WTC11 (cell line): ENCODE measurements at regions not wholly inside any gene's neighbourhood (a gene's known extent, or its start where the extent isn't known, plus 50 kb on each side); places are given as distances from the start of the nearest gene placed in this dataset.

Experiments
- ATAC-seq: fragments of 200-7000 bp; cut with Tn5 transposase; 2 replicates; pipeline ENCODE4 v1.10.0; 2021; ENCODE audit warnings: mild to moderate bottlenecking, moderate library complexity
- CTCF ChIA-PET: fragments of 300-600 bp; sonication (Branson Sonifier 250); formaldehyde crosslinking; loops from one replicate; lab custom pipeline; 2021; ENCODE audit warnings: antibody characterized with exemption; lab: Charles Lee
- POLR2A ChIA-PET: fragments of 350-600 bp; sonication (Branson Sonifier 250); formaldehyde crosslinking; loops from one replicate; lab custom pipeline; 2021; ENCODE audit warnings: antibody characterized with exemption; lab: Charles Lee
- DNase-seq: peaks from one replicate; pipeline ENCODE4 v3.0.0; 2021; ENCODE audit warnings: low spot score
- H3K27ac Mint-ChIP-seq: 2 replicates; pipeline ENCODE4 v1.8.0; 2021; ENCODE audit warnings: mixed read lengths
- H3K27me3 Mint-ChIP-seq: 2 replicates; pipeline ENCODE4 v1.8.0; 2021; ENCODE audit warnings: low read depth, mild to moderate bottlenecking, moderate library complexity, mixed read lengths
- H3K36me3 Mint-ChIP-seq: 2 replicates; pipeline ENCODE4 v1.8.0; 2021; ENCODE audit warnings: mixed read lengths
- H3K4me1 Mint-ChIP-seq: 2 replicates; pipeline ENCODE4 v1.8.0; 2022; ENCODE audit warnings: mixed read lengths
- H3K4me3 Mint-ChIP-seq: 2 replicates; pipeline ENCODE4 v1.8.0; 2021; ENCODE audit warnings: mild to moderate bottlenecking, moderate library complexity, mixed read lengths
- H3K9me3 Mint-ChIP-seq: 2 replicates; pipeline ENCODE4 v1.8.0; 2021; ENCODE audit warnings: mixed read lengths
- E2F5 ChIP-seq: sonication (generic); formaldehyde crosslinking; IDR thresholded peaks from 2 replicates; pipeline ENCODE4 v1.8.1; 2022; ENCODE audit warnings: mild to moderate bottlenecking, moderate library complexity, missing genetic modification reagents
- HMGA2 ChIP-seq: fragments of 250-450 bp; sonication (Bioruptor Pico); IDR thresholded peaks from 2 replicates; pipeline ENCODE4 v1.4.0; 2021; ENCODE audit warnings: mild to moderate bottlenecking, moderate library complexity
- KAT7 ChIP-seq: sonication (generic); formaldehyde crosslinking; IDR thresholded peaks from 2 replicates; pipeline ENCODE4 v1.8.1; 2023; ENCODE audit warnings: missing genetic modification reagents, mild to moderate bottlenecking, borderline replicate concordance
- MLX ChIP-seq: sonication (generic); formaldehyde crosslinking; IDR thresholded peaks from 2 replicates; pipeline ENCODE4 v1.8.1; 2023; ENCODE audit warnings: mild to moderate bottlenecking, missing genetic modification reagents, moderate library complexity
- PRRX2 ChIP-seq: fragments of 250-450 bp; sonication (Bioruptor Pico); IDR thresholded peaks from 2 replicates; pipeline ENCODE4 v1.8.0; 2021; ENCODE audit warnings: mild to moderate bottlenecking
- TEAD4 ChIP-seq: sonication (generic); formaldehyde crosslinking; IDR thresholded peaks from 2 replicates; pipeline ENCODE4 v1.8.0; 2022; ENCODE audit warnings: mild to moderate bottlenecking, missing genetic modification reagents
- ZNF396 ChIP-seq: fragments of 250-450 bp; sonication (Bioruptor Pico); IDR thresholded peaks from 2 replicates; pipeline ENCODE4 v1.8.0; 2021; ENCODE audit warnings: mild to moderate bottlenecking, moderate library complexity, borderline replicate concordance
- ZNF425 ChIP-seq: fragments of 250-450 bp; sonication (Bioruptor Pico); conservative IDR thresholded peaks from 2 replicates; pipeline ENCODE4 v1.9.0; 2021; ENCODE audit warnings: mild to moderate bottlenecking
- TF ChIP-seq, protein P1 (sequence below): sonication (generic); formaldehyde crosslinking; IDR thresholded peaks from 2 replicates; pipeline ENCODE4 v1.8.1; 2023; ENCODE audit warnings: mild to moderate bottlenecking, missing genetic modification reagents
- TF ChIP-seq, protein P2 (sequence below): sonication (generic); formaldehyde crosslinking; IDR thresholded peaks from 2 replicates; pipeline ENCODE4 v1.8.0; 2023; ENCODE audit warnings: missing genetic modification reagents, mild to moderate bottlenecking, borderline replicate concordance
- TF ChIP-seq, protein P3 (sequence below): sonication (generic); formaldehyde crosslinking; IDR thresholded peaks from 2 replicates; pipeline ENCODE4 v1.8.0; 2022; ENCODE audit warnings: mild to moderate bottlenecking, missing genetic modification reagents

- TF ChIP-seq PRRX2 (CRISPR knock-in tag) = no peak
Observed at GRCh38 chr5:125261505-125262250, 515.2 kb upstream of the ZNF608 start (continued).

GRCh38 chr5:125262782-125263181, 516.3 kb upstream of the ZNF608 start:
- TF ChIP-seq, protein P1, sequence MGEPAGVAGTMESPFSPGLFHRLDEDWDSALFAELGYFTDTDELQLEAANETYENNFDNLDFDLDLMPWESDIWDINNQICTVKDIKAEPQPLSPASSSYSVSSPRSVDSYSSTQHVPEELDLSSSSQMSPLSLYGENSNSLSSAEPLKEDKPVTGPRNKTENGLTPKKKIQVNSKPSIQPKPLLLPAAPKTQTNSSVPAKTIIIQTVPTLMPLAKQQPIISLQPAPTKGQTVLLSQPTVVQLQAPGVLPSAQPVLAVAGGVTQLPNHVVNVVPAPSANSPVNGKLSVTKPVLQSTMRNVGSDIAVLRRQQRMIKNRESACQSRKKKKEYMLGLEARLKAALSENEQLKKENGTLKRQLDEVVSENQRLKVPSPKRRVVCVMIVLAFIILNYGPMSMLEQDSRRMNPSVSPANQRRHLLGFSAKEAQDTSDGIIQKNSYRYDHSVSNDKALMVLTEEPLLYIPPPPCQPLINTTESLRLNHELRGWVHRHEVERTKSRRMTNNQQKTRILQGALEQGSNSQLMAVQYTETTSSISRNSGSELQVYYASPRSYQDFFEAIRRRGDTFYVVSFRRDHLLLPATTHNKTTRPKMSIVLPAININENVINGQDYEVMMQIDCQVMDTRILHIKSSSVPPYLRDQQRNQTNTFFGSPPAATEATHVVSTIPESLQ (CRISPR knock-in tag) = no peak
- TF ChIP-seq, protein P2, sequence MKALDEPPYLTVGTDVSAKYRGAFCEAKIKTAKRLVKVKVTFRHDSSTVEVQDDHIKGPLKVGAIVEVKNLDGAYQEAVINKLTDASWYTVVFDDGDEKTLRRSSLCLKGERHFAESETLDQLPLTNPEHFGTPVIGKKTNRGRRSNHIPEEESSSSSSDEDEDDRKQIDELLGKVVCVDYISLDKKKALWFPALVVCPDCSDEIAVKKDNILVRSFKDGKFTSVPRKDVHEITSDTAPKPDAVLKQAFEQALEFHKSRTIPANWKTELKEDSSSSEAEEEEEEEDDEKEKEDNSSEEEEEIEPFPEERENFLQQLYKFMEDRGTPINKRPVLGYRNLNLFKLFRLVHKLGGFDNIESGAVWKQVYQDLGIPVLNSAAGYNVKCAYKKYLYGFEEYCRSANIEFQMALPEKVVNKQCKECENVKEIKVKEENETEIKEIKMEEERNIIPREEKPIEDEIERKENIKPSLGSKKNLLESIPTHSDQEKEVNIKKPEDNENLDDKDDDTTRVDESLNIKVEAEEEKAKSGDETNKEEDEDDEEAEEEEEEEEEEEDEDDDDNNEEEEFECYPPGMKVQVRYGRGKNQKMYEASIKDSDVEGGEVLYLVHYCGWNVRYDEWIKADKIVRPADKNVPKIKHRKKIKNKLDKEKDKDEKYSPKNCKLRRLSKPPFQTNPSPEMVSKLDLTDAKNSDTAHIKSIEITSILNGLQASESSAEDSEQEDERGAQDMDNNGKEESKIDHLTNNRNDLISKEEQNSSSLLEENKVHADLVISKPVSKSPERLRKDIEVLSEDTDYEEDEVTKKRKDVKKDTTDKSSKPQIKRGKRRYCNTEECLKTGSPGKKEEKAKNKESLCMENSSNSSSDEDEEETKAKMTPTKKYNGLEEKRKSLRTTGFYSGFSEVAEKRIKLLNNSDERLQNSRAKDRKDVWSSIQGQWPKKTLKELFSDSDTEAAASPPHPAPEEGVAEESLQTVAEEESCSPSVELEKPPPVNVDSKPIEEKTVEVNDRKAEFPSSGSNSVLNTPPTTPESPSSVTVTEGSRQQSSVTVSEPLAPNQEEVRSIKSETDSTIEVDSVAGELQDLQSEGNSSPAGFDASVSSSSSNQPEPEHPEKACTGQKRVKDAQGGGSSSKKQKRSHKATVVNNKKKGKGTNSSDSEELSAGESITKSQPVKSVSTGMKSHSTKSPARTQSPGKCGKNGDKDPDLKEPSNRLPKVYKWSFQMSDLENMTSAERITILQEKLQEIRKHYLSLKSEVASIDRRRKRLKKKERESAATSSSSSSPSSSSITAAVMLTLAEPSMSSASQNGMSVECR (CRISPR knock-in tag) = no peak
- TF ChIP-seq KAT7 (CRISPR knock-in tag) (no peak), E2F5 (CRISPR knock-in tag) (no peak), HMGA2 (no peak), ZNF425 (CRISPR knock-in tag) (no peak), TEAD4 (CRISPR knock-in tag) (no peak), ZNF396 (CRISPR knock-in tag) (no peak), MLX (no peak)
- TF ChIP-seq, protein P3, sequence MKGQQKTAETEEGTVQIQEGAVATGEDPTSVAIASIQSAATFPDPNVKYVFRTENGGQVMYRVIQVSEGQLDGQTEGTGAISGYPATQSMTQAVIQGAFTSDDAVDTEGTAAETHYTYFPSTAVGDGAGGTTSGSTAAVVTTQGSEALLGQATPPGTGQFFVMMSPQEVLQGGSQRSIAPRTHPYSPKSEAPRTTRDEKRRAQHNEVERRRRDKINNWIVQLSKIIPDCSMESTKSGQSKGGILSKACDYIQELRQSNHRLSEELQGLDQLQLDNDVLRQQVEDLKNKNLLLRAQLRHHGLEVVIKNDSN (CRISPR knock-in tag) = no peak
- no peaks in the 10 kb centered on the region; the same call in 1 of the 2 replicates for H3K27me3 Mint-ChIP-seq
- H3K4me3 Mint-ChIP-seq = no peak overlapping the region
- ChIA-PET CTCF (no interaction called here), POLR2A (no interaction called here)
- no peak overlapping the region for H3K27ac Mint-ChIP-seq
- H3K36me3 Mint-ChIP-seq = peaks cover 19% of the 10 kb centered on the region
- peaks cover 26% of the 10 kb centered on the region for H3K9me3 Mint-ChIP-seq
- DNase-seq = no peak
- no peak for ATAC-seq
- H3K4me1 Mint-ChIP-seq = peaks cover 39% of the 10 kb centered on the region
